K562 (cell line): ENCODE measurements at regions not wholly inside any gene's neighbourhood (a gene's known extent, or its start where the extent isn't known, plus 50 kb on each side); places are given as distances from the start of the nearest gene placed in this dataset.

Source experiments
- ATAC-seq: fragments of 200-7000 bp; cut with Tn5 transposase; 3 replicates; pipeline ENCODE4 v1.9.1; 2020; ENCODE audit warnings: moderate library complexity
- BruUV-seq: library from RNA; stranded (reverse); fragments of 400-500 nt; replicated peaks from 2 replicates; lab custom pipeline; 2021; lab: Mats Ljungman, UMichigan
- CTCF ChIA-PET: fragments of 300-600 bp; formaldehyde crosslinking; extraction: SDS; loops from one replicate; lab custom pipeline; 2021; ENCODE audit warnings: low intra/inter-chr PET ratio; lab: Yijun Ruan, JAX
- POLR2A ChIA-PET: fragments of 300-600, 350-650 bp; sonication (Branson Sonifier 250); formaldehyde crosslinking; extraction: SDS; loops from one replicate; lab custom pipeline; 2021; ENCODE audit warnings: antibody characterized with exemption, inconsistent platforms; lab: Yijun Ruan, JAX
- DNase-seq, 4 experiments: peaks; one replicate each; pipeline versions ENCODE4 v3.0.0 to v3.0.0-alpha.2; 2011 to 2018; ENCODE audit warnings: low spot score in 3 of 4, mixed read lengths in 3 of 4; ENCODE audit errors: extremely low read depth in 1 of 4
- FAIRE-seq: peaks from 2 replicates; lab custom pipeline; 2011; peaks lifted over from hg19 to GRCh38; lab: Jason Lieb, UNC
- H2AFZ ChIP-seq: 2 replicates; pipeline ENCODE4 v1.6.0; 2011; ENCODE audit warnings: low read depth, low read length, control low read depth, inconsistent platforms
- H3K27ac ChIP-seq: fragments of 200-600 bp; 3 replicates; pipeline ENCODE4 v1.8.0; 2011; ENCODE audit warnings: low read depth, mild to moderate bottlenecking, control low read depth, inconsistent platforms, low read length, moderate library complexity, mixed read lengths; ENCODE audit errors: extremely low read depth
- H3K27me3 ChIP-seq, 2 experiments: fragments of 300-600 bp in 1 of 2; 2 replicates in 1 of 2; 3 replicates in 1 of 2; pipeline versions ENCODE4 v1.6.0 to v1.8.0; 2011; ENCODE audit warnings: inconsistent platforms in 2 of 2, low read length in 2 of 2, mild to moderate bottlenecking in 1 of 2, mixed read lengths in 1 of 2, moderate library complexity in 1 of 2; ENCODE audit not compliant: control insufficient read depth in 2 of 2, insufficient read depth in 2 of 2
- H3K36me3 ChIP-seq: fragments of 300-600 bp; 3 replicates; pipeline ENCODE4 v1.8.0; 2011; ENCODE audit warnings: mild to moderate bottlenecking, low read length, inconsistent platforms; ENCODE audit not compliant: control insufficient read depth, insufficient read depth
- H3K4me1 ChIP-seq, 2 experiments: fragments of 200-600 bp in 1 of 2; replicated peaks in 1 of 2; 2 replicates in 1 of 2; 3 replicates in 1 of 2; pipeline versions ENCODE4 v1.5.1 to v1.8.0; 2011; ENCODE audit warnings: inconsistent platforms in 2 of 2, low read length in 2 of 2, mild to moderate bottlenecking in 1 of 2, mixed read lengths in 1 of 2, moderate library complexity in 1 of 2; ENCODE audit not compliant: control insufficient read depth in 2 of 2, insufficient read depth in 2 of 2
- H3K4me2 ChIP-seq: 2 replicates; pipeline ENCODE4 v1.6.1; 2011; ENCODE audit warnings: low read length, control low read depth, inconsistent platforms, mixed read lengths; ENCODE audit not compliant: insufficient read depth
- H3K4me3 ChIP-seq: fragments of 200-600 bp; sonication (generic), shearing (Covaris generic); 2 replicates; pipeline ENCODE4 v1.5.1; 2016; ENCODE audit warnings: control low read depth, inconsistent platforms
- H3K79me2 ChIP-seq: fragments of 200-600 bp; 3 replicates; pipeline ENCODE4 v1.8.0; 2011; ENCODE audit warnings: low read length, inconsistent platforms; ENCODE audit not compliant: control insufficient read depth, insufficient read depth
- H3K9ac ChIP-seq, 2 experiments: 2 replicates each; pipeline versions ENCODE4 v1.6.0 to v1.6.1; 2011; ENCODE audit warnings: low read depth in 2 of 2, low read length in 2 of 2, control low read depth in 1 of 2, inconsistent platforms in 1 of 2, mild to moderate bottlenecking in 1 of 2, mixed read lengths in 1 of 2; ENCODE audit not compliant: insufficient read depth in 1 of 2
- H3K9me1 ChIP-seq: one replicate; pipeline ENCODE4 v1.6.0; 2011; ENCODE audit warnings: inconsistent platforms, mild to moderate bottlenecking, low read length, moderate library complexity; ENCODE audit not compliant: control insufficient read depth, insufficient read depth
- H3K9me3 ChIP-seq: replicated peaks from 2 replicates; pipeline ENCODE4 v1.5.1; 2011; ENCODE audit warnings: low read depth, low read length, inconsistent platforms; ENCODE audit not compliant: control insufficient read depth, insufficient read depth
- H4K20me1 ChIP-seq: replicated peaks from 2 replicates; pipeline ENCODE4 v1.6.1; 2011; ENCODE audit warnings: low read length, inconsistent platforms, mixed read lengths; ENCODE audit not compliant: control insufficient read depth, insufficient read depth
- WGBS: fragments of 100-300 bp; shearing (Covaris generic); methylation state at CpG from one replicate; pipeline ENCODE4 v1.1.6; 2016; ENCODE audit warnings: low coverage, mixed read lengths; ENCODE audit not compliant: insufficient coverage; ENCODE audit errors: missing lambda C conversion rate; 5-methylcytosine and 5-hydroxymethylcytosine counted together
- in situ Hi-C: fragments of 300-500 bp; cut with MboI; formaldehyde crosslinking; loops from 4 replicates; pipeline ENCODE4 v1.15.0; 2018; ENCODE audit warnings: inconsistent platforms, mixed read lengths
- intact Hi-C: fragments of 100-400 bp; cut with micrococcal nuclease; formaldehyde crosslinking; loops from 2 replicates; pipeline ENCODE4 v1.14.2; 2022
- TF ChIP-seq, protein P1 (sequence below): fragments of 450-650 bp; IDR thresholded peaks from 2 replicates; pipeline ENCODE4 v1.6.1; 2016; ENCODE audit warnings: low read depth
- TF ChIP-seq, protein P2 (sequence below), 3 experiments: fragments of 200-800 bp in 1 of 3; sonication (Bioruptor generic) in 1 of 3; sonication (generic) in 1 of 3; formaldehyde crosslinking in 1 of 3; IDR thresholded peaks; 2 replicates each; pipeline versions ENCODE4 v1.6.1 to v1.8.0; 2016 to 2022; ENCODE audit warnings: mild to moderate bottlenecking in 2 of 3, missing compliant biosample characterization in 2 of 3, missing genetic modification characterization in 2 of 3, missing genetic modification reagents in 1 of 3

DNA sequence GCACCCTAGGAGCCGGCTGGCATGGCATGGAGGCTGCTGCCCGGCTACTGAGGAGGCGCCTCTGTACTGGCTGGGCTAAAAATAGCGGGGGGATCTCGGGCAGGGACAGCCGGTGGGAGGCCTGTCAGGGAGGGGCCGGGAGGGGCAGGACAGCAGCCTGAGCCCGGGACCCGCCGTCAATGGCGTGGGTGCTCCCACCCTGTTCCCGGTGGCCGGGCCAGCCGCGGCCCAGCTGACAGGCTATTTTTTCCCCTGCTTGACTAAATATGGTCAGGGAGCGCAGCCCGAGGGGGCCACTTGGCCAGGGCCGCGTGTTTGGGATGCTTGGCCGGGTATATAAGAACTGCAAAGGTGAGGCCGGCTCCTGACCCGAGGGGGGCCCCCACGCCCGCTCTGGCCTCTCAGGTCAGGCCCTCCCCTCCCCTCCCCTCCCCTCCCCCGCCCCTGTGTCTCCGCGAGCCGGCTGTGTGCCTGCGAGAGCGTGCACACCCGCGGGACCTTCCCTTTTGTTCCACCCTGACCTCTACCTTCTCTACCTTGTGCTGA lies 74.4 kb upstream of the GATA5 start:
- FAIRE-seq: no peak
- peaks cover 40 to 43% of the 10 kb centered on the region in 2 experiments for H3K27me3 ChIP-seq
- no peak overlapping the region for H2AFZ ChIP-seq
- H3K4me2 ChIP-seq: no peak overlapping the region
- H3K9me3 ChIP-seq: no peaks in the 10 kb centered on the region
- peak in 2 of 4 experiments; percentile 55 to 61 for DNase-seq
- POLR2A ChIA-PET: interaction anchor here (0.6 kb wide), 1 partner anchor 67 kb away, joined by 3 read pairs; no protein-coding TSS in a partner anchor
- peaks cover 3% of the 10 kb centered on the region for H3K9me1 ChIP-seq
- no TSS peak for BruUV-seq
- no peak overlapping the region for H3K9ac ChIP-seq
- H3K79me2 ChIP-seq: no peaks in the 10 kb centered on the region
- 8% methylated on average over 17 of the region's 32 CpGs for WGBS
- ATAC-seq: no peak
- in situ Hi-C loops (no loop called here), intact Hi-C loops (no loop called here)
- H3K4me3 ChIP-seq: no peak overlapping the region
- TF ChIP-seq, protein P1, sequence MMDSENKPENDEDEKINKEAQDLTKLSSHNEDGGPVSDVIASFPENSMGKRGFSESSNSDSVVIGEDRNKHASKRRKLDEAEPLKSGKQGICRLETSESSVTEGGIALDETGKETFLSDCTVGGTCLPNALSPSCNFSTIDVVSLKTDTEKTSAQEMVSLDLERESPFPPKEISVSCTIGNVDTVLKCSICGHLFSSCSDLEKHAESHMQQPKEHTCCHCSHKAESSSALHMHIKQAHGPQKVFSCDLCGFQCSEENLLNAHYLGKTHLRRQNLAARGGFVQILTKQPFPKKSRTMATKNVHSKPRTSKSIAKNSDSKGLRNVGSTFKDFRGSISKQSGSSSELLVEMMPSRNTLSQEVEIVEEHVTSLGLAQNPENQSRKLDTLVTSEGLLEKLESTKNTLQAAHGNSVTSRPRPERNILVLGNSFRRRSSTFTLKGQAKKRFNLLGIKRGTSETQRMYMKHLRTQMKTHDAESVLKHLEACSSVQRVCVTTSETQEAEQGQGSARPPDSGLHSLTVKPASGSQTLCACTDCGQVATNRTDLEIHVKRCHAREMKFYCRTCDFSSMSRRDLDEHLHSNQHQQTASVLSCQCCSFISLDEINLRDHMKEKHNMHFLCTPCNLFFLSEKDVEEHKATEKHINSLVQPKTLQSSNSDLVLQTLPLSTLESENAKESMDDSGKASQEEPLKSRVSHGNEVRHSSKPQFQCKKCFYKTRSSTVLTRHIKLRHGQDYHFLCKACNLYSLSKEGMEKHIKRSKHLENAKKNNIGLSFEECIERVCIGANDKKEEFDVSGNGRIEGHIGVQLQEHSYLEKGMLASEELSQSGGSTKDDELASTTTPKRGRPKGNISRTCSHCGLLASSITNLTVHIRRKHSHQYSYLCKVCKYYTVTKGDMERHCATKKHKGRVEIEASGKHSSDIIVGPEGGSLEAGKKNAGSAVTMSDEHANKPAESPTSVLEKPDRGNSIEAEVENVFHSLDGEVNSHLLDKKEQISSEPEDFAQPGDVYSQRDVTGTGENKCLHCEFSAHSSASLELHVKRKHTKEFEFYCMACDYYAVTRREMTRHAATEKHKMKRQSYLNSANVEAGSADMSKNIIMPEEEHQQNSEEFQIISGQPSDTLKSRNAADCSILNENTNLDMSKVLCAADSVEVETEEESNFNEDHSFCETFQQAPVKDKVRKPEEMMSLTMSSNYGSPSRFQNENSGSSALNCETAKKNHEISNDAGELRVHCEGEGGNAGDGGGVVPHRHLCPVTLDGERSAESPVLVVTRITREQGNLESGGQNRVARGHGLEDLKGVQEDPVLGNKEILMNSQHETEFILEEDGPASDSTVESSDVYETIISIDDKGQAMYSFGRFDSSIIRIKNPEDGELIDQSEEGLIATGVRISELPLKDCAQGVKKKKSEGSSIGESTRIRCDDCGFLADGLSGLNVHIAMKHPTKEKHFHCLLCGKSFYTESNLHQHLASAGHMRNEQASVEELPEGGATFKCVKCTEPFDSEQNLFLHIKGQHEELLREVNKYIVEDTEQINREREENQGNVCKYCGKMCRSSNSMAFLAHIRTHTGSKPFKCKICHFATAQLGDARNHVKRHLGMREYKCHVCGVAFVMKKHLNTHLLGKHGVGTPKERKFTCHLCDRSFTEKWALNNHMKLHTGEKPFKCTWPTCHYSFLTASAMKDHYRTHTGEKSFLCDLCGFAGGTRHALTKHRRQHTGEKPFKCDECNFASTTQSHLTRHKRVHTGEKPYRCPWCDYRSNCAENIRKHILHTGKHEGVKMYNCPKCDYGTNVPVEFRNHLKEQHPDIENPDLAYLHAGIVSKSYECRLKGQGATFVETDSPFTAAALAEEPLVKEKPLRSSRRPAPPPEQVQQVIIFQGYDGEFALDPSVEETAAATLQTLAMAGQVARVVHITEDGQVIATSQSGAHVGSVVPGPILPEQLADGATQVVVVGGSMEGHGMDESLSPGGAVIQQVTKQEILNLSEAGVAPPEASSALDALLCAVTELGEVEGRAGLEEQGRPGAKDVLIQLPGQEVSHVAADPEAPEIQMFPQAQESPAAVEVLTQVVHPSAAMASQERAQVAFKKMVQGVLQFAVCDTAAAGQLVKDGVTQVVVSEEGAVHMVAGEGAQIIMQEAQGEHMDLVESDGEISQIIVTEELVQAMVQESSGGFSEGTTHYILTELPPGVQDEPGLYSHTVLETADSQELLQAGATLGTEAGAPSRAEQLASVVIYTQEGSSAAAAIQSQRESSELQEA: no peak
- TF ChIP-seq, protein P2, sequence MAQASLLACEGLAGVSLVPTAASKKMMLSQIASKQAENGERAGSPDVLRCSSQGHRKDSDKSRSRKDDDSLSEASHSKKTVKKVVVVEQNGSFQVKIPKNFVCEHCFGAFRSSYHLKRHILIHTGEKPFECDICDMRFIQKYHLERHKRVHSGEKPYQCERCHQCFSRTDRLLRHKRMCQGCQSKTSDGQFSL (CRISPR knock-in tag; IDR thresholded peaks at IDR 0.05): no peak
- TF ChIP-seq, protein P2 (tag; IDR thresholded peaks at IDR 0.05): 0 out of 4 replicates have a peak, but pooled peaks of 1 of the 2 experiments have one; percentile 14
- peaks cover 0 to 71% of the 10 kb centered on the region in 2 experiments; a peak in 2 of 5 replicates for H3K4me1 ChIP-seq
- CTCF ChIA-PET: no interaction called here
- peaks cover 17% of the 10 kb centered on the region; the same call in 1 of the 2 replicates for H4K20me1 ChIP-seq
- no peak overlapping the region for H3K27ac ChIP-seq
- no peaks in the 10 kb centered on the region for H3K36me3 ChIP-seq
